OCI-LY7 (cell line): ENCODE measurements at regions not wholly inside any gene's neighbourhood (a gene's known extent, or its start where the extent isn't known, plus 50 kb on each side); places are given as distances from the start of the nearest gene placed in this dataset.

Source experiments
- CTCF ChIP-seq: fragments of 200-600 bp; sonication (generic); conservative IDR thresholded peaks from 2 replicates; pipeline ENCODE4 v1.5.1; 2014; ENCODE audit warnings: mild to moderate bottlenecking, antibody characterized with exemption, low read length, moderate library complexity, mixed read lengths
- EZH2phosphoT487 ChIP-seq: fragments of 200-600 bp; sonication (generic); IDR thresholded peaks from 2 replicates; pipeline ENCODE4 v1.6.1; 2018; ENCODE audit warnings: low read depth, borderline replicate concordance, mild to moderate bottlenecking, mixed run types, antibody characterized with exemption, low read length, moderate library complexity, mixed read lengths

GRCh38 chr12:83434600-83434999 is 747.9 kb downstream of the TMTC2 start:
- TF ChIP-seq CTCF (no peak), EZH2phosphoT487 (no peak)
